ENCODE measurements at regions not wholly inside any gene's neighbourhood (a gene's known extent, or its start where the extent isn't known, plus 50 kb on each side); places are given as distances from the start of the nearest gene placed in this dataset.

- no peak for TF ChIP-seq CTCF (IDR thresholded peaks at IDR 0.05)
- TF ChIP-seq EZH2 (IDR thresholded peaks at IDR 0.05; ENCODE audit: borderline replicate concordance, insufficient read depth, low read depth, low read length, poor library complexity, severe bottlenecking) = no peak
These were observed 118.9 kb downstream of the RGS21 start for GRCh38 chr1:192435704-192436103.

Data from B cell (primary cell).